HCT116 (cell line): ENCODE measurements at regions not wholly inside any gene's neighbourhood (a gene's known extent, or its start where the extent isn't known, plus 50 kb on each side); places are given as distances from the start of the nearest gene placed in this dataset.

Experiments used
- ATAC-seq: fragments of 200-7000 bp; cut with Tn5 transposase; 2 replicates; pipeline ENCODE4 v1.9.1; 2020; ENCODE audit warnings: mild to moderate bottlenecking, moderate library complexity
- BruUV-seq: library from RNA; stranded (reverse); fragments of 400-500 nt; replicated peaks from 2 replicates; lab custom pipeline; 2021; lab: Mats Ljungman, UMichigan
- CTCF ChIA-PET: fragments of 300-600 bp; sonication (Branson Sonifier 250); formaldehyde crosslinking; loops from one replicate; lab custom pipeline; 2021; ENCODE audit warnings: antibody characterized with exemption; lab: Charles Lee
- POLR2A ChIA-PET: fragments of 300-600, 350-600 bp; sonication (Branson Sonifier 250); formaldehyde crosslinking; loops from one replicate; lab custom pipeline; 2021; ENCODE audit warnings: antibody characterized with exemption; lab: Charles Lee
- RAD21 ChIA-PET, 2 experiments: fragments of 300-600 bp; sonication (Branson Sonifier 250); formaldehyde crosslinking; loops; one replicate each; lab custom pipeline; 2023; ENCODE audit warnings: low total read pairs in 2 of 2; ENCODE audit not compliant: uncharacterized antibody in 2 of 2, unreplicated experiment in 2 of 2, low non-redundant PET in 1 of 2; lab: Charles Lee
- DNase-seq: peaks from one replicate; pipeline ENCODE4 v3.0.0-alpha.2; 2010; ENCODE audit warnings: low read depth, low spot score
- H2AFZ ChIP-seq: fragments of 200-600 bp; shearing (Covaris generic), sonication (generic); 2 replicates; pipeline ENCODE4 v1.6.1; 2017; ENCODE audit warnings: low read depth, mixed run types, mixed read lengths, antibody characterized with exemption, low read length; ENCODE audit not compliant: poor library complexity, severe bottlenecking
- H3K27ac ChIP-seq: 2 replicates; pipeline ENCODE4 v1.5.1; 2012; ENCODE audit warnings: low read depth, low read length
- H3K27me3 ChIP-seq: fragments of 200-600 bp; sonication (generic); 2 replicates; pipeline ENCODE4 v1.6.1; 2016; ENCODE audit warnings: mixed run types, low read length, mixed read lengths; ENCODE audit not compliant: insufficient read depth
- H3K36me3 ChIP-seq, 2 experiments: fragments of 200-500 bp in 1 of 2; fragments of 200-600 bp in 1 of 2; sonication (Bioruptor generic) in 1 of 2; sonication (generic) in 1 of 2; 2 replicates each; pipeline versions ENCODE4 v1.5.1 to v1.6.1; 2014 to 2016; ENCODE audit warnings: low read length in 2 of 2, inconsistent platforms in 1 of 2, mixed read lengths in 1 of 2, mixed run types in 1 of 2; ENCODE audit not compliant: insufficient read depth in 2 of 2, control insufficient read depth in 1 of 2
- H3K4me1 ChIP-seq, 2 experiments: fragments of 200-600 bp in 1 of 2; sonication (generic) in 1 of 2; 2 replicates each; pipeline versions ENCODE4 v1.5.1 to v1.6.1; 2012 to 2017; ENCODE audit warnings: low read length in 2 of 2, inconsistent platforms in 1 of 2, mild to moderate bottlenecking in 1 of 2, mixed read lengths in 1 of 2, mixed run types in 1 of 2, moderate library complexity in 1 of 2; ENCODE audit not compliant: insufficient read depth in 2 of 2, control insufficient read depth in 1 of 2
- H3K4me2 ChIP-seq: fragments of 200-600 bp; sonication (generic); 2 replicates; pipeline ENCODE4 v1.6.1; 2017; ENCODE audit warnings: mixed run types, low read length, mixed read lengths
- H3K4me3 ChIP-seq, 2 experiments: fragments of 200-600 bp in 1 of 2; sonication (generic) in 1 of 2; replicated peaks in 1 of 2; 2 replicates each; pipeline ENCODE4 v1.5.1; 2011 to 2016; ENCODE audit warnings: low read length in 2 of 2, control low read depth in 1 of 2, low read depth in 1 of 2, mild to moderate bottlenecking in 1 of 2, mixed read lengths in 1 of 2, mixed run types in 1 of 2
- H3K79me2 ChIP-seq: fragments of 200-600 bp; sonication (generic); 2 replicates; pipeline ENCODE4 v1.6.1; 2017; ENCODE audit warnings: mild to moderate bottlenecking, mixed run types, low read length, moderate library complexity, mixed read lengths; ENCODE audit not compliant: insufficient read depth
- H3K9ac ChIP-seq: fragments of 200-600 bp; sonication (generic); 2 replicates; pipeline ENCODE4 v1.6.1; 2016; ENCODE audit warnings: low read length, mixed read lengths
- H3K9me2 ChIP-seq: fragments of 200-600 bp; sonication (generic), shearing (Covaris generic); 2 replicates; pipeline ENCODE4 v1.6.1; 2017; ENCODE audit warnings: mixed run types, mild to moderate bottlenecking, moderate library complexity; ENCODE audit not compliant: insufficient read depth
- H3K9me3 ChIP-seq, 2 experiments: fragments of 200-500 bp in 1 of 2; fragments of 200-600 bp in 1 of 2; sonication (Bioruptor generic) in 1 of 2; sonication (generic) in 1 of 2; 2 replicates each; pipeline ENCODE4 v1.6.1; 2014 to 2017; ENCODE audit warnings: low read length in 2 of 2, mixed read lengths in 2 of 2, inconsistent platforms in 1 of 2, low read depth in 1 of 2, mild to moderate bottlenecking in 1 of 2, mixed run types in 1 of 2, moderate library complexity in 1 of 2; ENCODE audit not compliant: control insufficient read depth in 1 of 2, insufficient read depth in 1 of 2
- H4K20me1 ChIP-seq: fragments of 200-600 bp; sonication (generic), shearing (Covaris generic); 2 replicates; pipeline ENCODE4 v1.6.1; 2017; ENCODE audit warnings: mixed run types, mild to moderate bottlenecking, moderate library complexity; ENCODE audit not compliant: insufficient read depth
- CBX3 ChIP-seq: IDR thresholded peaks from 2 replicates; pipeline ENCODE4 v1.6.1; 2012; ENCODE audit warnings: low read depth
- EGR1 ChIP-seq: IDR thresholded peaks from 2 replicates; pipeline ENCODE4 v1.6.1; 2012; ENCODE audit warnings: low read depth
- ELF1 ChIP-seq: IDR thresholded peaks from 2 replicates; pipeline ENCODE4 v1.6.1; 2012; ENCODE audit warnings: low read depth, borderline replicate concordance
- EZH2 ChIP-seq: fragments of 200-600 bp; sonication (generic); IDR thresholded peaks from 2 replicates; pipeline ENCODE4 v1.6.1; 2017; ENCODE audit warnings: antibody characterized with exemption, mixed run types
- POLR2A ChIP-seq: IDR thresholded peaks from 2 replicates; pipeline ENCODE4 v1.7.0; 2011; ENCODE audit warnings: borderline replicate concordance; ENCODE audit not compliant: insufficient read depth, insufficient read length; ENCODE audit errors: extremely low read depth
- POLR2AphosphoS5 ChIP-seq: IDR thresholded peaks from 2 replicates; pipeline ENCODE4 v1.6.1; 2011; ENCODE audit warnings: mild to moderate bottlenecking, low read depth, low read length, moderate library complexity
- RAD21 ChIP-seq: IDR thresholded peaks from 2 replicates; pipeline ENCODE4 v1.6.1; 2012; ENCODE audit warnings: low read depth, mild to moderate bottlenecking
- SP1 ChIP-seq: IDR thresholded peaks from 2 replicates; pipeline ENCODE4 v1.6.1; 2012; ENCODE audit warnings: low read depth
- SRF ChIP-seq: IDR thresholded peaks from 2 replicates; pipeline ENCODE4 v1.6.1; 2012; ENCODE audit warnings: low read depth
- YY1 ChIP-seq: IDR thresholded peaks from 2 replicates; pipeline ENCODE4 v1.6.1; 2011; ENCODE audit warnings: low read length, low read depth, moderate library complexity, mild to moderate bottlenecking; ENCODE audit not compliant: insufficient replicate concordance; ENCODE audit errors: extremely low read depth
- intact Hi-C: fragments of 100-400 bp; cut with micrococcal nuclease; formaldehyde crosslinking; loops from 2 replicates; pipeline ENCODE4 v1.10.0; 2022
- TF ChIP-seq, protein P1 (sequence below): IDR thresholded peaks from 2 replicates; pipeline ENCODE4 v1.6.1; 2011; ENCODE audit warnings: mild to moderate bottlenecking, low read length, moderate library complexity; ENCODE audit not compliant: insufficient replicate concordance; ENCODE audit errors: extremely low read depth

DNA sequence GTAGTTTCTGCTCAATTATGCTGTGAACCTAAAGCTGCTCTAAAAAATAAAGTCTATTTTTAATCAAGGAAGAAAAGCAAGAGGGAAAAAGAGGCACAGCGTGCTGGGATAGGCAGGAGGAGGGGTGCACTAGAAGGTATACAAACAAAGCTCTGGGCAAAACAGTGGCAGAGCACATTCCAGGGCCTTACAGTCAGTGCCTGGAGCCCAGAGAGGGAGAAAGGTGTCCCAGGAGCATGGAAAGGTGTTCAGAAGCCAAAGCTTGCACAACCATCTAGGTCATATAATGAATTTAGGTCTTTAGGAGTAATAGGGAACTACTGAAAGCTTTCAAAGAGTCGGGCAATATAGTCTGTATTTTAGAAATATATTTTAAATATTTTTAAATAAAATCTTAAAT lies 163.6 kb upstream of the PALMD start:
- Histone ChIP-seq H3K36me3 (no peaks in the 10 kb centered on the region), H3K9me3 (no peaks in the 10 kb centered on the region), H3K4me1 (no peaks in the 10 kb centered on the region), H3K9me2 (no peaks in the 10 kb centered on the region), H3K9ac (no peak overlapping the region), H3K27me3 (no peaks in the 10 kb centered on the region), H3K4me3 (no peak overlapping the region), H3K79me2 (no peaks in the 10 kb centered on the region), H4K20me1 (no peaks in the 10 kb centered on the region), H2AFZ (no peak overlapping the region), H3K4me2 (no peak overlapping the region), H3K27ac (no peak overlapping the region)
- intact Hi-C loops: loop anchor here (5.0 kb wide), 2 partner anchors 225 to 595 kb away; no protein-coding TSS in a partner anchor
- DNase-seq (no peak), ATAC-seq (no peak)
- TF ChIP-seq RAD21: no peak
- no peak for TF ChIP-seq POLR2AphosphoS5
- TF ChIP-seq, protein P1, sequence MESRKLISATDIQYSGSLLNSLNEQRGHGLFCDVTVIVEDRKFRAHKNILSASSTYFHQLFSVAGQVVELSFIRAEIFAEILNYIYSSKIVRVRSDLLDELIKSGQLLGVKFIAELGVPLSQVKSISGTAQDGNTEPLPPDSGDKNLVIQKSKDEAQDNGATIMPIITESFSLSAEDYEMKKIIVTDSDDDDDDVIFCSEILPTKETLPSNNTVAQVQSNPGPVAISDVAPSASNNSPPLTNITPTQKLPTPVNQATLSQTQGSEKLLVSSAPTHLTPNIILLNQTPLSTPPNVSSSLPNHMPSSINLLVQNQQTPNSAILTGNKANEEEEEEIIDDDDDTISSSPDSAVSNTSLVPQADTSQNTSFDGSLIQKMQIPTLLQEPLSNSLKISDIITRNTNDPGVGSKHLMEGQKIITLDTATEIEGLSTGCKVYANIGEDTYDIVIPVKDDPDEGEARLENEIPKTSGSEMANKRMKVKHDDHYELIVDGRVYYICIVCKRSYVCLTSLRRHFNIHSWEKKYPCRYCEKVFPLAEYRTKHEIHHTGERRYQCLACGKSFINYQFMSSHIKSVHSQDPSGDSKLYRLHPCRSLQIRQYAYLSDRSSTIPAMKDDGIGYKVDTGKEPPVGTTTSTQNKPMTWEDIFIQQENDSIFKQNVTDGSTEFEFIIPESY: no peak
- no peak for TF ChIP-seq YY1
- TF ChIP-seq EZH2: no peak
- TF ChIP-seq EGR1: no peak
- no peak for TF ChIP-seq SRF
- no peak for TF ChIP-seq POLR2A
- TF ChIP-seq SP1: no peak
- no peak for TF ChIP-seq ELF1
- TF ChIP-seq CBX3: no peak
- ChIA-PET RAD21 (no interaction called here), CTCF (interaction anchor here (0.9 to 4.1 kb wide), 3 partner anchors 12 to 301 kb away, joined by 3 to 24 read pairs (median 4); no protein-coding TSS in a partner anchor), POLR2A (no interaction called here)
- BruUV-seq: no TSS peak
